K562 (cell line): ENCODE measurements at regions not wholly inside any gene's neighbourhood (a gene's known extent, or its start where the extent isn't known, plus 50 kb on each side); places are given as distances from the start of the nearest gene placed in this dataset.

Experiments
- ARID2 ChIP-seq: fragments of 450-650 bp; IDR thresholded peaks from 2 replicates; pipeline ENCODE4 v1.6.1; 2017; ENCODE audit warnings: antibody characterized with exemption, mild to moderate bottlenecking
- ARNT ChIP-seq, 2 experiments: fragments of 450-650 bp; IDR thresholded peaks; 2 replicates each; pipeline ENCODE4 v1.6.1; 2016; ENCODE audit warnings: mild to moderate bottlenecking in 1 of 2
- BACH1 ChIP-seq: fragments of 200-800 bp; sonication (Bioruptor generic); IDR thresholded peaks from 2 replicates; pipeline ENCODE4 v1.6.1; 2016; ENCODE audit warnings: missing genetic modification characterization, missing compliant biosample characterization
- BCOR ChIP-seq: fragments of 450-650 bp; IDR thresholded peaks from 2 replicates; pipeline ENCODE4 v1.6.1; 2016
- BRD9 ChIP-seq: fragments of 450-650 bp; IDR thresholded peaks from 2 replicates; pipeline ENCODE4 v1.6.1; 2018; ENCODE audit warnings: low read depth; ENCODE audit not compliant: partially characterized antibody
- CEBPG ChIP-seq, 3 experiments: fragments of 200-800 bp in 1 of 3; sonication (Bioruptor generic) in 1 of 3; sonication (generic) in 1 of 3; formaldehyde crosslinking in 1 of 3; IDR thresholded peaks in 2 of 3; conservative IDR thresholded peaks in 1 of 3; 2 replicates each; pipeline versions ENCODE4 v1.6.1 to v1.8.0; 2016 to 2022; ENCODE audit warnings: missing compliant biosample characterization in 2 of 3, missing genetic modification characterization in 2 of 3, mild to moderate bottlenecking in 1 of 3, missing genetic modification reagents in 1 of 3
- ESRRA ChIP-seq: fragments of 450-650 bp; IDR thresholded peaks from 2 replicates; pipeline ENCODE4 v1.6.1; 2014; ENCODE audit warnings: low read depth, mild to moderate bottlenecking, moderate library complexity, borderline replicate concordance
- EZH2 ChIP-seq: IDR thresholded peaks from 2 replicates; pipeline ENCODE4 v1.6.1; 2012; ENCODE audit warnings: low read depth, mild to moderate bottlenecking, inconsistent platforms, low read length, borderline replicate concordance
- FOXK2 ChIP-seq, 2 experiments: fragments of 450-650 bp; IDR thresholded peaks in 1 of 2; conservative IDR thresholded peaks in 1 of 2; 2 replicates each; pipeline ENCODE4 v1.6.1; 2016; ENCODE audit warnings: low read depth in 2 of 2, mild to moderate bottlenecking in 1 of 2
- FOXP1 ChIP-seq: sonication (generic); formaldehyde crosslinking; IDR thresholded peaks from 2 replicates; pipeline ENCODE4 v1.8.0; 2022; ENCODE audit warnings: mild to moderate bottlenecking, missing genetic modification reagents
- GTF2E2 ChIP-seq: fragments of 200-800 bp; sonication (Bioruptor generic); IDR thresholded peaks from 2 replicates; pipeline ENCODE4 v1.6.1; 2016; ENCODE audit warnings: missing genetic modification characterization, missing compliant biosample characterization
- NCOA6 ChIP-seq: fragments of 450-650 bp; IDR thresholded peaks from 2 replicates; pipeline ENCODE4 v1.6.1; 2017; ENCODE audit warnings: mild to moderate bottlenecking
- PHB2 ChIP-seq: fragments of 450-650 bp; IDR thresholded peaks from 2 replicates; pipeline ENCODE4 v1.6.1; 2017; ENCODE audit warnings: low read depth
- POLR2AphosphoS5 ChIP-seq: IDR thresholded peaks from 2 replicates; pipeline ENCODE4 v1.6.1; 2011; ENCODE audit warnings: mild to moderate bottlenecking, low read depth, low read length, moderate library complexity; ENCODE audit not compliant: control insufficient read depth, insufficient read depth
- RBM17 ChIP-seq: fragments of 200-400 bp; formaldehyde crosslinking; IDR thresholded peaks from 2 replicates; pipeline ENCODE4 v1.6.1; 2017; ENCODE audit warnings: low read depth, mild to moderate bottlenecking, low read length, borderline replicate concordance
- RCOR1 ChIP-seq, 2 experiments: IDR thresholded peaks; 2 replicates each; pipeline ENCODE4 v1.6.1; 2012; ENCODE audit warnings: low read depth in 2 of 2, low read length in 2 of 2, borderline replicate concordance in 1 of 2, improper control_type of control experiment in 1 of 2
- STAT5A ChIP-seq: IDR thresholded peaks from 2 replicates; pipeline ENCODE4 v1.6.1; 2012; ENCODE audit warnings: low read length, inconsistent platforms, borderline replicate concordance
- TGIF2 ChIP-seq: sonication (generic); formaldehyde crosslinking; IDR thresholded peaks from 2 replicates; pipeline ENCODE4 v1.8.1; 2022; ENCODE audit warnings: mild to moderate bottlenecking, missing genetic modification reagents, moderate library complexity
- ZC3H4 ChIP-seq: sonication (generic); formaldehyde crosslinking; IDR thresholded peaks from 2 replicates; pipeline ENCODE4 v1.9.0; 2021; ENCODE audit warnings: missing genetic modification reagents, borderline replicate concordance
- ZNF24 ChIP-seq: fragments of 450-650 bp; IDR thresholded peaks from 2 replicates; pipeline ENCODE4 v1.6.1; 2016
- ZNF274 ChIP-seq: IDR thresholded peaks from 2 replicates; pipeline ENCODE4 v1.6.1; 2011; ENCODE audit warnings: low read depth, mild to moderate bottlenecking, low read length, moderate library complexity, borderline replicate concordance
- TF ChIP-seq, protein P1 (sequence below): fragments of 450-650 bp; formaldehyde crosslinking; IDR thresholded peaks from 2 replicates; pipeline ENCODE4 v1.4.0; 2020; ENCODE audit warnings: mild to moderate bottlenecking, moderate library complexity
- TF ChIP-seq, protein P2 (sequence below): fragments of 250-450 bp; sonication (Bioruptor Pico); IDR thresholded peaks from 2 replicates; pipeline ENCODE4 v1.9.0; 2021; ENCODE audit warnings: mild to moderate bottlenecking
- TF ChIP-seq, protein P3 (sequence below): fragments of 250-450 bp; sonication (Bioruptor Pico); IDR thresholded peaks from 2 replicates; pipeline ENCODE4 v1.4.0; 2020; ENCODE audit warnings: mild to moderate bottlenecking, moderate library complexity
- TF ChIP-seq, protein P4 (sequence below): fragments of 450-650 bp; IDR thresholded peaks from 2 replicates; pipeline ENCODE4 v1.6.1; 2016

DNA sequence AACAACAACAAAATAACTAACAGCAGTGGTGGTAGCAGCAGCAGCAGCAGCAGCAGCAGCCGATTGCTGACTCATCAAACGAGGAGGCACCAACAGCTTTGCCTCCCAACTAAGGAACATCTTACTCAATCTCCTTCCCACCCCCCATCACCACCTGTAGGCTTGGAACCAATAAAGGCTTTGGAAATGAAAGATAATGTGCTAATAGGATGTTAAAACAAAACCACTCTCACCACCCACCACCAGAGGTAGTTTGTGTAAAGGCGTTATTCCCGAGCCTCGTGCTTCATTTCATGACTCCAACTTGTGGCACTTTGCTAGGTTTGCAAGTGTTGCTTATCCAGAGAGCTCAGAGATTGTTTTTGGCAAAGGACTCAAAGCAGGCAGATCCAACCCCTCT lies 346.5 kb downstream of the CD83 start (continued):
- TF ChIP-seq RCOR1 (IDR thresholded peaks at IDR 0.05; ENCODE audit: borderline replicate concordance in 1 of 2, low read depth in 2 of 2, low read length in 2 of 2) (peak in 1 of 2 experiments; percentile 78; a peak in 1 of 4 replicates), BCOR (0 out of 2 replicates have a peak, but pooled peaks have one; percentile 16), BRD9 (no peak), STAT5A (no peak), NCOA6 (no peak), BACH1 (tag) (peak; percentile 76), TGIF2 (CRISPR knock-in tag) (no peak), ARID2 (peak; percentile 37; the same call in 1 of the 2 replicates), ZC3H4 (CRISPR knock-in tag) (no peak), ZNF274 (no peak), EZH2 (no peak), FOXK2 (conservative IDR thresholded peaks at IDR 0.05 in 1 of 2, IDR thresholded peaks at IDR 0.05 in 1 of 2; ENCODE audit: low read depth in 2 of 2) (0 out of 4 replicates have a peak, but pooled peaks of 1 of the 2 experiments have one; percentile 16), FOXP1 (no peak), ARNT (IDR thresholded peaks at IDR 0.05) (peak in 1 of 2 experiments; percentile 59; a peak in 1 of 4 replicates), GTF2E2 (no peak), ZNF24 (no peak), CEBPG (CRISPR knock-in tag; IDR thresholded peaks at IDR 0.05) (peak; percentile 19; the same call in 1 of the 2 replicates), CEBPG (tag; conservative IDR thresholded peaks at IDR 0.05 in 1 of 2, IDR thresholded peaks at IDR 0.05 in 1 of 2) (peak in 1 of 2 experiments; percentile 33; a peak in 1 of 4 replicates), POLR2AphosphoS5 (no peak), ESRRA (no peak), PHB2 (no peak), RBM17 (no peak)
- TF ChIP-seq, protein P1, sequence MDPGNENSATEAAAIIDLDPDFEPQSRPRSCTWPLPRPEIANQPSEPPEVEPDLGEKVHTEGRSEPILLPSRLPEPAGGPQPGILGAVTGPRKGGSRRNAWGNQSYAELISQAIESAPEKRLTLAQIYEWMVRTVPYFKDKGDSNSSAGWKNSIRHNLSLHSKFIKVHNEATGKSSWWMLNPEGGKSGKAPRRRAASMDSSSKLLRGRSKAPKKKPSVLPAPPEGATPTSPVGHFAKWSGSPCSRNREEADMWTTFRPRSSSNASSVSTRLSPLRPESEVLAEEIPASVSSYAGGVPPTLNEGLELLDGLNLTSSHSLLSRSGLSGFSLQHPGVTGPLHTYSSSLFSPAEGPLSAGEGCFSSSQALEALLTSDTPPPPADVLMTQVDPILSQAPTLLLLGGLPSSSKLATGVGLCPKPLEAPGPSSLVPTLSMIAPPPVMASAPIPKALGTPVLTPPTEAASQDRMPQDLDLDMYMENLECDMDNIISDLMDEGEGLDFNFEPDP = no peak
- TF ChIP-seq, protein P2, sequence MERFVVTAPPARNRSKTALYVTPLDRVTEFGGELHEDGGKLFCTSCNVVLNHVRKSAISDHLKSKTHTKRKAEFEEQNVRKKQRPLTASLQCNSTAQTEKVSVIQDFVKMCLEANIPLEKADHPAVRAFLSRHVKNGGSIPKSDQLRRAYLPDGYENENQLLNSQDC = no peak
- TF ChIP-seq, protein P3, sequence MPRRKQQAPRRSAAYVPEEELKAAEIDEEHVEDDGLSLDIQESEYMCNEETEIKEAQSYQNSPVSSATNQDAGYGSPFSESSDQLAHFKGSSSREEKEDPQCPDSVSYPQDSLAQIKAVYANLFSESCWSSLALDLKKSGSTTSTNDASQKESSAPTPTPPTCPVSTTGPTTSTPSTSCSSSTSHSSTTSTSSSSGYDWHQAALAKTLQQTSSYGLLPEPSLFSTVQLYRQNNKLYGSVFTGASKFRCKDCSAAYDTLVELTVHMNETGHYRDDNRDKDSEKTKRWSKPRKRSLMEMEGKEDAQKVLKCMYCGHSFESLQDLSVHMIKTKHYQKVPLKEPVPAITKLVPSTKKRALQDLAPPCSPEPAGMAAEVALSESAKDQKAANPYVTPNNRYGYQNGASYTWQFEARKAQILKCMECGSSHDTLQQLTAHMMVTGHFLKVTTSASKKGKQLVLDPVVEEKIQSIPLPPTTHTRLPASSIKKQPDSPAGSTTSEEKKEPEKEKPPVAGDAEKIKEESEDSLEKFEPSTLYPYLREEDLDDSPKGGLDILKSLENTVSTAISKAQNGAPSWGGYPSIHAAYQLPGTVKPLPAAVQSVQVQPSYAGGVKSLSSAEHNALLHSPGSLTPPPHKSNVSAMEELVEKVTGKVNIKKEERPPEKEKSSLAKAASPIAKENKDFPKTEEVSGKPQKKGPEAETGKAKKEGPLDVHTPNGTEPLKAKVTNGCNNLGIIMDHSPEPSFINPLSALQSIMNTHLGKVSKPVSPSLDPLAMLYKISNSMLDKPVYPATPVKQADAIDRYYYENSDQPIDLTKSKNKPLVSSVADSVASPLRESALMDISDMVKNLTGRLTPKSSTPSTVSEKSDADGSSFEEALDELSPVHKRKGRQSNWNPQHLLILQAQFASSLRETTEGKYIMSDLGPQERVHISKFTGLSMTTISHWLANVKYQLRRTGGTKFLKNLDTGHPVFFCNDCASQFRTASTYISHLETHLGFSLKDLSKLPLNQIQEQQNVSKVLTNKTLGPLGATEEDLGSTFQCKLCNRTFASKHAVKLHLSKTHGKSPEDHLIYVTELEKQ (CRISPR knock-in tag) = no peak
- TF ChIP-seq, protein P4, sequence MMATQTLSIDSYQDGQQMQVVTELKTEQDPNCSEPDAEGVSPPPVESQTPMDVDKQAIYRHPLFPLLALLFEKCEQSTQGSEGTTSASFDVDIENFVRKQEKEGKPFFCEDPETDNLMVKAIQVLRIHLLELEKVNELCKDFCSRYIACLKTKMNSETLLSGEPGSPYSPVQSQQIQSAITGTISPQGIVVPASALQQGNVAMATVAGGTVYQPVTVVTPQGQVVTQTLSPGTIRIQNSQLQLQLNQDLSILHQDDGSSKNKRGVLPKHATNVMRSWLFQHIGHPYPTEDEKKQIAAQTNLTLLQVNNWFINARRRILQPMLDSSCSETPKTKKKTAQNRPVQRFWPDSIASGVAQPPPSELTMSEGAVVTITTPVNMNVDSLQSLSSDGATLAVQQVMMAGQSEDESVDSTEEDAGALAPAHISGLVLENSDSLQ = no peak
